Epithelial cell of proximal tubule (primary cell): ENCODE measurements at regions not wholly inside any gene's neighbourhood (a gene's known extent, or its start where the extent isn't known, plus 50 kb on each side); places are given as distances from the start of the nearest gene placed in this dataset.
"Not testable (repeated sequence)": the region's sequence is repeated elsewhere in the genome, so short reads cannot be mapped to it uniquely, and the experiment has no call there.

Experiments
- DNase-seq: peaks from one replicate; pipeline ENCODE4 v3.0.0-alpha.2; 2011; ENCODE audit warnings: low read depth
- H3K4me3 ChIP-seq: 2 replicates; pipeline ENCODE4 v1.5.1; 2011; ENCODE audit warnings: low read depth, mild to moderate bottlenecking, low read length
- TF ChIP-seq, protein P1 (sequence below): conservative IDR thresholded peaks from 2 replicates; pipeline ENCODE4 v1.5.1; 2012; ENCODE audit warnings: low read depth, mild to moderate bottlenecking, low read length

DNA sequence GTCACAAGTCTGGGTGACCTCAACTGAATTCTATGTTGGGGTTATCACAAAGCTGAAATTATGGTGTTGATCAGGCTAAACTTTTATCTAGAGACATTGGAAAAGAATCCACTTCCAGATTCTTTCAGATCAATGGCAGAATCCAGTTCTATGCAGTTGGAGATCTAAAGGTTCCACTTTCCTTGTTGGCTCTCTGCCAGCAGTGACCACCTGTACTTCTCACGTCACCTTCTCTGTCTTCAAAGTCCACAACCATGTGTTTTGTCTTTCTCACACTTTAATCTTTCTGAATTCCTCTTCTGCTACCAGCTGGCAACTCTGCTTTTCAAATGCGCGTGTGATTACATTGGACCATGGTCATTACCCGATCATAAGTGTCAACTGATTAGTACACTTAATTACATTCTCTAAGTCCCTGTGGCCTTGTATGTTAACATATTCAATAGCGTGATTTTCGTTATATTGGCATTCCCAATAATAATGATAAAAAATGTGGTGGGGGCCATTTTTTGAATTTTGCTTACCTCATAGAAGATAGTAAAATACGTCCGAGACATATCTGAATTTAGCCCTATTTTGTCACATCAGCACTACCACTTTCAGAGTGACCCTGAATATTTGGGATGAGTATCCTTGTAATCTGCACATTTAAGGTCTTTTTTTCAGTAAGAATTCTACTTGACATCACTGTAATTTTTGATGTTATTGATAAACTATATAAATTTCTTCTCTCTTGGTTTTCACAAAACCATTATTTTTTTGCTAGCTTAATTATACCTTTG lies 73.7 kb upstream of the PRDM9 start:
- TF ChIP-seq, protein P1, sequence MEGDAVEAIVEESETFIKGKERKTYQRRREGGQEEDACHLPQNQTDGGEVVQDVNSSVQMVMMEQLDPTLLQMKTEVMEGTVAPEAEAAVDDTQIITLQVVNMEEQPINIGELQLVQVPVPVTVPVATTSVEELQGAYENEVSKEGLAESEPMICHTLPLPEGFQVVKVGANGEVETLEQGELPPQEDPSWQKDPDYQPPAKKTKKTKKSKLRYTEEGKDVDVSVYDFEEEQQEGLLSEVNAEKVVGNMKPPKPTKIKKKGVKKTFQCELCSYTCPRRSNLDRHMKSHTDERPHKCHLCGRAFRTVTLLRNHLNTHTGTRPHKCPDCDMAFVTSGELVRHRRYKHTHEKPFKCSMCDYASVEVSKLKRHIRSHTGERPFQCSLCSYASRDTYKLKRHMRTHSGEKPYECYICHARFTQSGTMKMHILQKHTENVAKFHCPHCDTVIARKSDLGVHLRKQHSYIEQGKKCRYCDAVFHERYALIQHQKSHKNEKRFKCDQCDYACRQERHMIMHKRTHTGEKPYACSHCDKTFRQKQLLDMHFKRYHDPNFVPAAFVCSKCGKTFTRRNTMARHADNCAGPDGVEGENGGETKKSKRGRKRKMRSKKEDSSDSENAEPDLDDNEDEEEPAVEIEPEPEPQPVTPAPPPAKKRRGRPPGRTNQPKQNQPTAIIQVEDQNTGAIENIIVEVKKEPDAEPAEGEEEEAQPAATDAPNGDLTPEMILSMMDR: no peak
- no peak overlapping the region for H3K4me3 ChIP-seq
- no peak for DNase-seq

DNA sequence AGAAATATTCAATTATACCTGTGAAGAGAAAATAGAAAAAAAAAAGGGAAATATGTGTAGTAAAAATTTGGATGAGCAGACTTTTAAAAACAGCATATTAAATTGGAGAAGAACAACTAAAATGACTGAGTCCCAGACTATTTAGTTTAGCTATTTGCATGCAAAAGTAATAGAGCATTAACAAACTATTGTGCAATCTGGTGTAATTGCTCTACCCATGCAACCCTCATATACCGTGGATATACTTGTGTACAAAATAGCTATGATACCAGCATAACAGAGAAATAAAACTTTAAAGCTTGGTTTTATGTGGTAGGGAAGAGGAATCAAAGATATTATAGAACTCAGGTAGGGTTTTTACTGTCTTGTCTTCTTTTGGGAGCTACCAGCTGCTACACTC lies 78.7 kb upstream of the PRDM9 start:
- no peak overlapping the region for H3K4me3 ChIP-seq
- TF ChIP-seq, protein P1: no peak
- no peak for DNase-seq

DNA sequence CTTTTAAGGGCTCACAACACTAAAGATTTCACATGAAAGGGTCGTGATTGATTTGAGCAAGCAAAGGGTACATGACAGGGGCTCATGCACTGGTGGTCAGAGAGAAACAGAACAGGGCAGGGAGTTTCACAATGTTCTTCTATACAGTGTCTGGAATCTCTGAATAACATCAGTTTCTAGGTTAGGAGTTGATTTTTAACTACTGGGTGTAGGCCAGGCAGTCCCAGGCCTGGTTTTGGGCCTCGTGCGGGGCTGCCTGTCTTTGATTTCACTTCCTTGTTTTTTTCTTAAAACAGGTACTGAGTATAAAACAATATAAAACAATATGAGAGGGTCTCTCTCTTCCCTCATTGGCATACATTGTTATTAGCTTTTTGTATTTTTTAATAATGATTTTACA lies 87.2 kb upstream of the PRDM9 start:
- not testable (repeated sequence) for H3K4me3 ChIP-seq
- DNase-seq: peak; percentile 44

DNA sequence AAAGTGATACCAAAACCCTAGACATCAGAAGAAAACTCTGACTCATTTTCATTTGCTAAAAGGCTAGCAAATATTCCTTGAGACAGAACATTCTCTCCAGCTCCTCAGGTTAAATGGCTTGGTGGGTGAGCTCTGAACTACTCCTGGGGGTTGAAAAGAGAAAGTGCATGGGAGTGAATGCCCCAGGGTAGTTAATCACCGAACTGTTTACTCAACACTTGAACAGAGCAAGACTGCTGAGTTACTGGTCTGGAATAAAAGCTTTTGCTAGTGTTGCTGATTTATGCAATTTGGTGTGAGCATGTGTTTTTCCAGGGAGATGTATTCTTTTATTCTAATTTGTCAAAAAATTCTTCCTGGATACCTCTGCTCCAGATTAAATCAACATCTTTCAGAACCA lies 88.3 kb upstream of the PRDM9 start:
- TF ChIP-seq, protein P1: peak; percentile 49
- DNase-seq: peak; percentile 88
- H3K4me3 ChIP-seq: no peak overlapping the region

DNA sequence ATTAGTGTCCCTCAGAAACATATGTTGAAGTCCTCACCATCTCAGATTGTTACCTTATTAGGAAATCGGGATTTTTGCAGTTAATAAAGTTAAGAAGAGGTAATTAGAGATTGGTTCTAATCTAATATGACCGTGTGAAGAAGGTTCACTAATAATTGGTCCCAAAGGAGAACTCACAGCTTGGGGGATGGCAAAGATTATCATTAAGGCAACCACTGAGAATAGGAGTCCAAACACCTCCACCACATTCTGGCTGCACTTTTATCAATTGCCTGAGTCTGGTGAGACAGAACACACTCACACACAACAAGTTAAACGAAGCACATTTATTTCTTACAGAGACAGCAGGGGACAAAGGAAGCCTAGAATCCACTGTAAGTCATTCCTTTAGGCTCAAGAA lies 94.9 kb upstream of the PRDM9 start:
- DNase-seq: no peak
- H3K4me3 ChIP-seq: no peak overlapping the region
- TF ChIP-seq, protein P1: no peak

DNA sequence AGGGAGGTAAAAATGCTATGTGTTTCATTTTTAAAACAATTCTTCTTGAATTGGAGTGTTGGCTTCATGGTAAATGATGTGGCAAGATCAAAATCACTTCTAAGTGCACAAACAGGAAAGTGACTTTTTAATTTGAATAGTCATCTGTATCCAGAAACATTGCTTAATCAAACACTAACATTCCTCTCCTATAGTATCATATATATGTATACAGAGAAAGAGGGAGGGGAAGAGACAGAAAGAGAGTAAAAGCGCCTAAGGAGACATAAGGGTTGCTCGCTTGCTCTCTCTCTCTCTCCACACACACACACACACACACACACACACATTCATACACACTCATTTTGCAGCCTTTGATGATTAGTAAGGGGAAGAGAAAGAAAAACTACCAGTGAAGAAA lies 95.4 kb upstream of the PRDM9 start:
- no peak for DNase-seq
- TF ChIP-seq, protein P1: no peak
- no peak overlapping the region for H3K4me3 ChIP-seq

DNA sequence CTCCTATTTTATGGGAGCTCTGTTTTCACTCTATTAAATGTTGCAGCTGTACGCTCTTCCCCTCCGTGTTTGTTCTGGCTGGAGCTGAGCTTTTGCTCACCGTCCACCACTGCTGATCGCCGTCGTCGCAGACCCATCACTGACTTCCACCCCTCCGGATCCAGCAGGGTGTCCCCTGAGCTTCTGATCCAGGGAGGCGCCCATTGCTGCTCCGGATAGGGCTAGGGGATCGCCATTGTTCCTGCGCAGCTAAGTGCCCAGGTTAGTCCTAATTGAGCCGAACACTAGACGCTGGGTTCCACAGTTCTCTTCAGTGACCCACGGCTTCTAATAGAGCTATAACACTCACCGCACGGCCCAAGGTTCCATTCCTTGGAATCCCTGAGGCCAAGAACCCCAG lies 96.2 kb upstream of the PRDM9 start:
- H3K4me3 ChIP-seq: no peak overlapping the region
- DNase-seq: no peak
- TF ChIP-seq, protein P1: no peak

DNA sequence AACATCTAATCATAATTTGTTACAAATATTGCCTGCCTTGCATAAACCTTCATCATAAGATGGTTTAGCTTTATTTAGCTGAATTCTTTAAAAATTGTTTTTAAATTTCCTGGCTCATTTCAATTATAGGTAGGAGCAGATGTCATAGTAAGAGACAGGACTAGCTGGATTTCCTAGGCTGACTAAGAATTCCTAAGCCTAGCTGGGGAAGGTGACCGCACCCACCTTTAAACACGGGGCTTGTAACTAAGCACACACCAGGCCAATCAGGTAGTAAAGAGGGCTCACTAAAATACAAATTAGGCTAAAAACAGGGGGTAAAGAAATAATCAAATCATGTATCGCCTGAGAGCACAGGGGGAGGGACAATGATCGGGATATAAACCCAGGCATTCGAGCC lies 96.6 kb upstream of the PRDM9 start:
- not testable (repeated sequence) for DNase-seq, H3K4me3 ChIP-seq
